ENCODE measurements at regions not wholly inside any gene's neighbourhood (a gene's known extent, or its start where the extent isn't known, plus 50 kb on each side); places are given as distances from the start of the nearest gene placed in this dataset.

GRCh38 chr6:103280417-103280816 is 1579.3 kb downstream of the HACE1 start:
- Histone ChIP-seq H3K4me3 (ENCODE audit: low read length) (no peak overlapping the region), H2AFZ (ENCODE audit: low read depth, low read length) (no peak overlapping the region), H3F3A (ENCODE audit: insufficient read depth, low read length, poor library complexity, severe bottlenecking) (no peaks in the 10 kb centered on the region), H3K4me2 (ENCODE audit: low read length) (no peak overlapping the region), H3K79me2 (replicated peaks; ENCODE audit: insufficient read depth, low read length) (no peaks in the 10 kb centered on the region), H4K20me1 (ENCODE audit: insufficient read depth) (no peaks in the 10 kb centered on the region), H3K9me3 (ENCODE audit: low read length) (no peaks in the 10 kb centered on the region), H3K9me2 (ENCODE audit: insufficient read depth, low read length) (no peaks in the 10 kb centered on the region), H3K27me3 (ENCODE audit: insufficient read depth, low read depth, low read length) (no peaks in the 10 kb centered on the region), H3K36me3 (ENCODE audit: insufficient read depth, low read length) (no peaks in the 10 kb centered on the region), H3K9ac (ENCODE audit: low read length) (no peak overlapping the region), H3K27ac (ENCODE audit: low read length) (no peak overlapping the region)
- TF ChIP-seq CTCF (IDR thresholded peaks at IDR 0.05; ENCODE audit: poor library complexity, severe bottlenecking) (no peak), SMC3 (conservative IDR thresholded peaks at IDR 0.05; ENCODE audit: poor library complexity) (no peak), EZH2 (IDR thresholded peaks at IDR 0.05; ENCODE audit: borderline replicate concordance, insufficient read depth, low read length, poor library complexity, severe bottlenecking) (no peak), MXI1 (conservative IDR thresholded peaks at IDR 0.05; ENCODE audit: poor library complexity, severe bottlenecking) (no peak), TAF1 (IDR thresholded peaks at IDR 0.05; ENCODE audit: low read depth) (no peak), POLR2AphosphoS5 (IDR thresholded peaks at IDR 0.05) (no peak), RAD21 (conservative IDR thresholded peaks at IDR 0.05) (no peak), REST (IDR thresholded peaks at IDR 0.05; ENCODE audit: borderline replicate concordance) (no peak)

GRCh38 chr6:103277936-103278335 is 1581.8 kb downstream of the HACE1 start:
- no peaks in the 10 kb centered on the region for H3K27me3 ChIP-seq (ENCODE audit: insufficient read depth, low read depth, low read length)
- no peak overlapping the region for H3K9ac ChIP-seq (ENCODE audit: low read length)
- H3K4me2 ChIP-seq (ENCODE audit: low read length): no peak overlapping the region
- no peaks in the 10 kb centered on the region for H3F3A ChIP-seq (ENCODE audit: insufficient read depth, low read length, poor library complexity, severe bottlenecking)
- no peaks in the 10 kb centered on the region for H3K9me3 ChIP-seq (ENCODE audit: low read length)
- H3K4me3 ChIP-seq (ENCODE audit: low read length): no peak overlapping the region
- H2AFZ ChIP-seq (ENCODE audit: low read depth, low read length): no peak overlapping the region
- no peaks in the 10 kb centered on the region for H3K36me3 ChIP-seq (ENCODE audit: insufficient read depth, low read length)
- TF ChIP-seq RAD21 (conservative IDR thresholded peaks at IDR 0.05): no peak
- no peak for TF ChIP-seq MXI1 (conservative IDR thresholded peaks at IDR 0.05; ENCODE audit: poor library complexity, severe bottlenecking)
- H4K20me1 ChIP-seq (ENCODE audit: insufficient read depth): no peaks in the 10 kb centered on the region
- no peaks in the 10 kb centered on the region for H3K9me2 ChIP-seq (ENCODE audit: insufficient read depth, low read length)
- no peaks in the 10 kb centered on the region for H3K79me2 ChIP-seq (replicated peaks; ENCODE audit: insufficient read depth, low read length)
- no peak overlapping the region for H3K27ac ChIP-seq (ENCODE audit: low read length)

GRCh38 chr6:103273048-103273447 is 1586.7 kb downstream of the HACE1 start:
- Histone ChIP-seq H3K9ac (ENCODE audit: low read length) (no peak overlapping the region), H3K4me2 (ENCODE audit: low read length) (no peak overlapping the region), H3K9me3 (ENCODE audit: low read length) (no peaks in the 10 kb centered on the region), H3K27ac (ENCODE audit: low read length) (no peak overlapping the region), H2AFZ (ENCODE audit: low read depth, low read length) (no peak overlapping the region), H4K20me1 (ENCODE audit: insufficient read depth) (no peaks in the 10 kb centered on the region), H3K36me3 (ENCODE audit: insufficient read depth, low read length) (no peaks in the 10 kb centered on the region), H3K4me3 (ENCODE audit: low read length) (no peak overlapping the region), H3K27me3 (ENCODE audit: insufficient read depth, low read depth, low read length) (no peaks in the 10 kb centered on the region), H3K79me2 (replicated peaks; ENCODE audit: insufficient read depth, low read length) (no peaks in the 10 kb centered on the region), H3K9me2 (ENCODE audit: insufficient read depth, low read length) (no peaks in the 10 kb centered on the region), H3F3A (ENCODE audit: insufficient read depth, low read length, poor library complexity, severe bottlenecking) (no peaks in the 10 kb centered on the region)
- TF ChIP-seq EP300 (conservative IDR thresholded peaks at IDR 0.05; ENCODE audit: poor library complexity, severe bottlenecking) (no peak), CTCF (IDR thresholded peaks at IDR 0.05; ENCODE audit: poor library complexity, severe bottlenecking) (peak; percentile 69), EZH2 (IDR thresholded peaks at IDR 0.05; ENCODE audit: borderline replicate concordance, insufficient read depth, low read length, poor library complexity, severe bottlenecking) (no peak), REST (IDR thresholded peaks at IDR 0.05; ENCODE audit: borderline replicate concordance) (no peak), SMC3 (conservative IDR thresholded peaks at IDR 0.05; ENCODE audit: poor library complexity) (peak; percentile 69), TAF1 (IDR thresholded peaks at IDR 0.05; ENCODE audit: low read depth) (no peak), RAD21 (conservative IDR thresholded peaks at IDR 0.05) (peak; percentile 74), POLR2AphosphoS5 (IDR thresholded peaks at IDR 0.05) (no peak), MXI1 (conservative IDR thresholded peaks at IDR 0.05; ENCODE audit: poor library complexity, severe bottlenecking) (no peak)
